SK-N-SH (cell line): ENCODE measurements at regions not wholly inside any gene's neighbourhood (a gene's known extent, or its start where the extent isn't known, plus 50 kb on each side); places are given as distances from the start of the nearest gene placed in this dataset.
A peak's percentile ranks its signal among the peaks of the same experiment; 100 is the strongest.

Experiments
- CTCF ChIA-PET: fragments of 300-600, 350-600 bp; formaldehyde crosslinking; extraction: SDS; loops from one replicate; lab custom pipeline; 2021; lab: Yijun Ruan, JAX
- POLR2A ChIA-PET: fragments of 350-600 bp; sonication (Branson Sonifier 250); formaldehyde crosslinking; extraction: SDS; loops from one replicate; lab custom pipeline; 2020; ENCODE audit warnings: antibody characterized with exemption, inconsistent platforms; lab: Yijun Ruan, JAX
- DNase-seq: peaks from one replicate; pipeline ENCODE4 v3.0.0; 2012
- H2AFZ ChIP-seq: fragments of 200-600 bp; sonication (generic); 2 replicates; pipeline ENCODE4 v1.8.1; 2016; ENCODE audit warnings: antibody characterized with exemption, mild to moderate bottlenecking, low read depth
- H3F3A ChIP-seq: fragments of 200-600 bp; sonication (generic); replicated peaks from 2 replicates; pipeline ENCODE3; 2016; ENCODE audit warnings: antibody characterized with exemption, mild to moderate bottlenecking; ENCODE audit not compliant: insufficient read depth
- H3K27ac ChIP-seq, 2 experiments: fragments of 200-500 bp in 1 of 2; fragments of 200-600 bp in 1 of 2; sonication (Bioruptor generic) in 1 of 2; sonication (generic), shearing (Covaris generic) in 1 of 2; 2 replicates each; pipeline versions ENCODE4 v1.5.1 to v1.6.1; 2014 to 2016; ENCODE audit warnings: low read depth in 2 of 2, inconsistent platforms in 1 of 2, low read length in 1 of 2, mild to moderate bottlenecking in 1 of 2, mixed read lengths in 1 of 2
- H3K27me3 ChIP-seq: fragments of 200-600 bp; sonication (generic), shearing (Covaris generic); 2 replicates; pipeline ENCODE4 v1.6.1; 2016; ENCODE audit warnings: mixed run types; ENCODE audit not compliant: insufficient read depth
- H3K36me3 ChIP-seq, 2 experiments: fragments of 200-500 bp in 1 of 2; fragments of 200-600 bp in 1 of 2; sonication (Bioruptor generic) in 1 of 2; sonication (generic) in 1 of 2; replicated peaks in 1 of 2; 2 replicates each; pipeline versions ENCODE3 to v1.5.1; 2014 to 2016; ENCODE audit warnings: low read length in 1 of 2, mild to moderate bottlenecking in 1 of 2; ENCODE audit not compliant: insufficient read depth in 2 of 2, control insufficient read depth in 1 of 2
- H3K4me1 ChIP-seq, 2 experiments: fragments of 200-500 bp in 1 of 2; fragments of 200-600 bp in 1 of 2; sonication (Bioruptor generic) in 1 of 2; sonication (generic), shearing (Covaris generic) in 1 of 2; 2 replicates each; pipeline versions ENCODE4 v1.5.1 to v1.6.1; 2014 to 2016; ENCODE audit warnings: low read depth in 1 of 2, low read length in 1 of 2, mixed run types in 1 of 2; ENCODE audit not compliant: insufficient read depth in 2 of 2, control insufficient read depth in 1 of 2
- H3K4me2 ChIP-seq: fragments of 200-600 bp; sonication (generic), shearing (Covaris generic); 2 replicates; pipeline ENCODE4 v1.6.1; 2017; ENCODE audit warnings: mixed run types
- H3K4me3 ChIP-seq, 2 experiments: fragments of 200-500 bp in 1 of 2; fragments of 200-600 bp in 1 of 2; sonication (Bioruptor generic) in 1 of 2; sonication (generic), shearing (Covaris generic) in 1 of 2; 2 replicates each; pipeline versions ENCODE4 v1.5.1 to v1.8.1; 2014 to 2016; ENCODE audit warnings: low read depth in 2 of 2, inconsistent platforms in 1 of 2, low read length in 1 of 2, mild to moderate bottlenecking in 1 of 2, mixed read lengths in 1 of 2, moderate library complexity in 1 of 2
- H3K79me2 ChIP-seq: fragments of 200-600 bp; sonication (generic); 2 replicates; pipeline ENCODE4 v1.8.1; 2017; ENCODE audit warnings: mild to moderate bottlenecking; ENCODE audit not compliant: insufficient read depth
- H3K9ac ChIP-seq: fragments of 200-600 bp; sonication (generic); 2 replicates; pipeline ENCODE4 v1.6.1; 2017; ENCODE audit warnings: mixed run types
- H3K9me2 ChIP-seq: fragments of 200-600 bp; sonication (generic); 2 replicates; pipeline ENCODE4 v1.6.1; 2017; ENCODE audit warnings: mixed run types
- H3K9me3 ChIP-seq: fragments of 200-600 bp; sonication (generic); 2 replicates; pipeline ENCODE4 v1.6.1; 2017; ENCODE audit warnings: mixed run types, mild to moderate bottlenecking, moderate library complexity
- H4K20me1 ChIP-seq: fragments of 200-600 bp; sonication (generic); 2 replicates; pipeline ENCODE4 v1.6.1; 2017; ENCODE audit warnings: mild to moderate bottlenecking, mixed run types; ENCODE audit not compliant: insufficient read depth
- CHD2 ChIP-seq: fragments of 150-350 bp; IDR thresholded peaks from 2 replicates; pipeline ENCODE4 v1.6.1; 2018; ENCODE audit warnings: low read length; ENCODE audit not compliant: partially characterized antibody
- CTCF ChIP-seq: fragments of 200-600 bp; sonication (generic); IDR thresholded peaks from 2 replicates; pipeline ENCODE4 v1.6.1; 2017; ENCODE audit warnings: antibody characterized with exemption, mild to moderate bottlenecking, moderate library complexity
- FOXJ3 ChIP-seq: sonication (generic); formaldehyde crosslinking; IDR thresholded peaks from 2 replicates; pipeline ENCODE4 v1.5.1; 2020; ENCODE audit warnings: mild to moderate bottlenecking, missing genetic modification reagents
- IRF3 ChIP-seq: fragments of 150-350 bp; IDR thresholded peaks from 2 replicates; pipeline ENCODE4 v1.6.1; 2016; ENCODE audit warnings: mild to moderate bottlenecking, low read depth, low read length
- JUND ChIP-seq: IDR thresholded peaks from 2 replicates; pipeline ENCODE4 v1.4.0; 2012
- MEF2A ChIP-seq: IDR thresholded peaks from 2 replicates; pipeline ENCODE4 v1.4.0; 2012; ENCODE audit warnings: low read depth, borderline replicate concordance
- NRF1 ChIP-seq: IDR thresholded peaks from 2 replicates; pipeline ENCODE4 v1.6.1; 2012; ENCODE audit warnings: low read depth, mild to moderate bottlenecking, low read length
- RAD21 ChIP-seq: IDR thresholded peaks from 2 replicates; pipeline ENCODE4 v1.6.1; 2012; ENCODE audit warnings: mild to moderate bottlenecking, low read length
- RCOR1 ChIP-seq: fragments of 150-350 bp; IDR thresholded peaks from 2 replicates; pipeline ENCODE4 v1.6.1; 2017; ENCODE audit warnings: antibody characterized with exemption, low read length
- REST ChIP-seq: IDR thresholded peaks from 2 replicates; pipeline ENCODE4 v1.6.1; 2012; ENCODE audit warnings: mild to moderate bottlenecking, low read depth, low read length, moderate library complexity
- RFX5 ChIP-seq: IDR thresholded peaks from 2 replicates; pipeline ENCODE4 v1.6.1; 2012; ENCODE audit warnings: mild to moderate bottlenecking, improper control_type of control experiment, low read length
- RXRA ChIP-seq: IDR thresholded peaks from 2 replicates; pipeline ENCODE4 v1.4.0; 2012; ENCODE audit warnings: low read depth, mild to moderate bottlenecking, borderline replicate concordance
- SMC3 ChIP-seq: IDR thresholded peaks from 2 replicates; pipeline ENCODE4 v1.6.1; 2012; ENCODE audit warnings: low read depth, low read length, improper control_type of control experiment
- TAF1 ChIP-seq: IDR thresholded peaks from 2 replicates; pipeline ENCODE4 v1.6.1; 2012; ENCODE audit warnings: low read depth, mild to moderate bottlenecking, low read length, moderate library complexity, borderline replicate concordance
- TCF12 ChIP-seq: IDR thresholded peaks from 2 replicates; pipeline ENCODE4 v1.4.0; 2012
- TEAD4 ChIP-seq: IDR thresholded peaks from 2 replicates; pipeline ENCODE4 v1.4.0; 2012; ENCODE audit warnings: mild to moderate bottlenecking, borderline replicate concordance; ENCODE audit not compliant: insufficient read depth
- YY1 ChIP-seq: IDR thresholded peaks from 2 replicates; pipeline ENCODE4 v1.4.0; 2012; ENCODE audit warnings: low read depth, mild to moderate bottlenecking
- WGBS: methylation state at CpG from one replicate; pipeline ENCODE4 v1.1.6; 2017; ENCODE audit warnings: low lambda C conversion rate; 5-methylcytosine and 5-hydroxymethylcytosine counted together
- TF ChIP-seq, protein P1 (sequence below): IDR thresholded peaks from 2 replicates; pipeline ENCODE4; 2012
- TF ChIP-seq, protein P2 (sequence below): IDR thresholded peaks from 2 replicates; pipeline ENCODE4 v1.4.0; 2012; ENCODE audit warnings: low read depth

DNA sequence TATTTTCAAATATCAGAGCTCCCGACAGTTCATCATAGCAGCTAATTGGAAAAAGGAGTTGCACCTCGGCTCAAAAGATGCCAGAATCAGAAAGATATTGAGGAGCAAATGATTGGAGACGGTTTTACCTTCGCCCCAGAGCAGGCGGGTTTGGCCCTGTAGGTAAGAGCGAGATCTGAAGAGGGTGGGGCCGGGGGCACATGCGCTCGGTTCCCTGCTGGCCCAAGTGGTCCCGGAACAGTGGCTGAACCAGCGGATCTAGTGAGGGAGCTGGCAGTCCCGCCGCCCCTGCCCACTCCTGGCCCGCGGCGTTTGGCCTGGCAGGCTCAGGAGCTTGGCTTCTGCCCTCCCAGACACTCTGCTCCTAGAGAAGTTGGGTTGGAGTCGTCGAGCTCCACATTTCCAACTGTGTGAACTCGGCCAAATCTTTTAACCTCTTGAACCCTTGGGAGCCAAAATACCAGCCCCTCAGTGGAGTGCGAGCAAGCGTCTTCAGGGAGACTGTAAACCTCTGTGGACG is 79.1 kb downstream of the RHCG start (continued):
- TF ChIP-seq, protein P1, sequence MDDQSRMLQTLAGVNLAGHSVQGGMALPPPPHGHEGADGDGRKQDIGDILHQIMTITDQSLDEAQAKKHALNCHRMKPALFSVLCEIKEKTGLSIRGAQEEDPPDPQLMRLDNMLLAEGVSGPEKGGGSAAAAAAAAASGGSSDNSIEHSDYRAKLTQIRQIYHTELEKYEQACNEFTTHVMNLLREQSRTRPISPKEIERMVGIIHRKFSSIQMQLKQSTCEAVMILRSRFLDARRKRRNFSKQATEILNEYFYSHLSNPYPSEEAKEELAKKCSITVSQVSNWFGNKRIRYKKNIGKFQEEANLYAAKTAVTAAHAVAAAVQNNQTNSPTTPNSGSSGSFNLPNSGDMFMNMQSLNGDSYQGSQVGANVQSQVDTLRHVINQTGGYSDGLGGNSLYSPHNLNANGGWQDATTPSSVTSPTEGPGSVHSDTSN, result no peak

GRCh38 chr15:89416339-89417183 is 79.8 kb downstream of the RHCG start:
- H3K4me1 ChIP-seq, result no peaks in the 10 kb centered on the region; a peak in 1 of 4 replicates
- POLR2A ChIA-PET, result no interaction called here
- H3K36me3 ChIP-seq, result no peaks in the 10 kb centered on the region
- no peaks in the 10 kb centered on the region for H3K27me3 ChIP-seq
- CTCF ChIA-PET, result interaction anchor here (0.6 to 18.5 kb wide), 33 partner anchors 9 to 108 kb away, joined by 3 to 618 read pairs (median 4); no protein-coding TSS in a partner anchor
- no peaks in the 10 kb centered on the region for H3K9me2 ChIP-seq
- peaks cover 32% of the 10 kb centered on the region; the same call in 1 of the 2 replicates for H4K20me1 ChIP-seq
- 48% methylated on average over 25 of the region's 47 CpGs for WGBS
- H3K79me2 ChIP-seq, result no peaks in the 10 kb centered on the region
- peaks cover 3% of the 10 kb centered on the region for H3F3A ChIP-seq
- TF ChIP-seq, protein P1, result no peak
- TF ChIP-seq RAD21 (peak; percentile 57), FOXJ3 (CRISPR knock-in tag) (no peak), MEF2A (no peak), SMC3 (peak; percentile 63), CTCF (peak; percentile 90), IRF3 (no peak), CHD2 (no peak), TAF1 (no peak), NRF1 (no peak), JUND (no peak), RFX5 (no peak), RCOR1 (0 out of 2 replicates have a peak, but pooled peaks have one; percentile 16), YY1 (no peak), TEAD4 (no peak), REST (peak; percentile 57; the same call in 1 of the 2 replicates), RXRA (no peak), TCF12 (no peak)
- TF ChIP-seq, protein P2, sequence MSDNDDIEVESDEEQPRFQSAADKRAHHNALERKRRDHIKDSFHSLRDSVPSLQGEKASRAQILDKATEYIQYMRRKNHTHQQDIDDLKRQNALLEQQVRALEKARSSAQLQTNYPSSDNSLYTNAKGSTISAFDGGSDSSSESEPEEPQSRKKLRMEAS, result no peak
- H3K4me2 ChIP-seq, result no peak overlapping the region
- no peak overlapping the region for H2AFZ ChIP-seq
- no peak overlapping the region for H3K9ac ChIP-seq
- H3K4me3 ChIP-seq, result peak overlapping the region in 1 of 2 experiments; percentile 60; a peak in 1 of 4 replicates
- peak; percentile 96 for DNase-seq
- no peaks in the 10 kb centered on the region for H3K9me3 ChIP-seq
- H3K27ac ChIP-seq, result no peak overlapping the region
